HG03039 (cell line): ENCODE measurements at regions not wholly inside any gene's neighbourhood (a gene's known extent, or its start where the extent isn't known, plus 50 kb on each side); places are given as distances from the start of the nearest gene placed in this dataset.
"Not testable (repeated sequence)": the region's sequence is repeated elsewhere in the genome, so short reads cannot be mapped to it uniquely, and the experiment has no call there.

Experiments used
- ATAC-seq: cut with Tn5 transposase; IDR thresholded peaks from one replicate; pipeline ENCODE4 v1.9.1; 2021; ENCODE audit warnings: mild to moderate bottlenecking, moderate library complexity; ENCODE audit not compliant: unreplicated experiment

- no peak for ATAC-seq
These were observed 689.9 kb upstream of the SEMA6D start for GRCh38 chr15:47027322-47027946.

DNA sequence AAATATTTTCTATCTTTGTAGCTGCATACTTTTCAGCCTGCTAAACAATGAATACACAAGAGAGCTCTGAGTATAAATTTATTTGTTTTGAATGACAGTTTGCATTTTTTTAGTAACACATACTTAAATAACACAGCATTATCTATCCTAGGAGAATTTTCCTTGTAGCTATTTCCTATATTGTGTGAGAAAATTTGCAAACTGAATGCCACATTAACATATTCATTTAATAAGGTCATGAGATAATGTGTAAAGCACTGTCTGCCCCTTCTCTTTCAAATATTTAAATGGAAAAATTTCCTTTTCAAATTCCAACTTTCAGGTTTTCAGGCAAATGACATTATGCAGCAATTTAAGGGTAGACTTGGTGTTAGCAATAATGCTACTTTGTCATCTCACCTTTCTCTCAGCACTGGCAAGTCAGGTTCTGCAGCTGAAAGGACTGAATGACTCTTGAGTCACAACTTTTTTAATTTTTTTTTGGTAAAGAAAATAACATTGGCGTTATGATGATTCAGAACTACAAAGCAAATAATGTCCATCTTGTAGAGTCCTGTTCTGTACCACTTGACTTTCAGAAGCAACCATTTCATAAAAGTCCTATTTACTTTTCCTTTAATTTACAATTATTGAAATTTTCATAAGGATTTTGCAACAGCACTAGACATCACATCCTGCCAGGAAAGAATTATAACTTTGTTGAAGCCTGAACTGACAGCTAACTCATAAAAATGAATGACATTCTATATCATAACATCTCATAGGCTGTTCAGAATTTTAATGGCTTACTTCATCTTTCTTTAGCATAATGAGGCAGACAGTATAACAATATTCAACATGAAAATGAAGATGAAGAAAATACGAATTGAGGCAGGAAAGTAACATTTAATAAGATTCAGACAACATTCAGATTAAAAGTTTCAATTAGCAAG is 681.6 kb upstream of the SEMA6D start:
- no peak for ATAC-seq

GRCh38 chr15:47037003-47037402 is 680.3 kb upstream of the SEMA6D start:
- no peak for ATAC-seq

DNA sequence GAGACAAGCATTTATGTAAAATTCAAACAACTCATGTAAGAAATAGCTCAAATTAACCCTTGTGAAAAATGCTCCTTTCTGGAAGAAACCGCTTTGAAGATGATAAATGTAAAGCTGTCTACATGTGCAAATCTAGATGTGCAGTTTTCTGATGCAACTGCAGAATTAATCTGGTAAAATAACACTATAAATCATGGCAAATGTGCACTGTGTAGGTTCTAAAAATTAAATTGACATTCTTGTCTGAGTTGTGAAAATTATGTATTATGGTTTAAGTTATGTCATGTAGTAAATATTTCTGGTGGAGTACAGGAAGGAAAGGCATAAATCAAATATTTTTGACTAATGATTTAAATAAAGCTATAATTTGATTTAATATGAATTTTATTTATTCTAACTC is 678.1 kb upstream of the SEMA6D start:
- no peak for ATAC-seq

GRCh38 chr15:47041301-47041700 is 676.0 kb upstream of the SEMA6D start:
- no peak for ATAC-seq

GRCh38 chr15:47047981-47048380 is 669.3 kb upstream of the SEMA6D start:
- ATAC-seq, result not testable (repeated sequence)

- ATAC-seq, result no peak
These were observed 650.9 kb upstream of the SEMA6D start for GRCh38 chr15:47066392-47066791.

DNA sequence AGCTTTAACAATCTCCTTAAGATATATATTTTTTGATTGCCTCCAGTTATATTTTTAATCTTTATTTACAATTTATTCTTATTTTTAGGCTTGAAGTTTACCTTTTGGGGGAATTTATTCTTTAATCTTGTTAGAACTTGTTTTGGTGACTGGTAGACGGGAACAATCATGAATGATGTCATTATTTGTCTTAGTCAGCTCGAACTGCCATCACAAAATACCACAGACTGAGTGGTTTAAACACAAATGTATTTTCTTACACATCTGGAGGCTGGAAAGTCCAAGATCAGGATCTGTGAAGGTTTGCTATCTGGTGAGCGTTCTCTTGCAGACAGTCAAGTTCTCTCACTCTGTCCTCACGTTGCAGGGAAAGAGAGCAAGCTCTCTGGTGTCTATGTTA is 639.5 kb upstream of the SEMA6D start:
- ATAC-seq, result not testable (repeated sequence)

DNA sequence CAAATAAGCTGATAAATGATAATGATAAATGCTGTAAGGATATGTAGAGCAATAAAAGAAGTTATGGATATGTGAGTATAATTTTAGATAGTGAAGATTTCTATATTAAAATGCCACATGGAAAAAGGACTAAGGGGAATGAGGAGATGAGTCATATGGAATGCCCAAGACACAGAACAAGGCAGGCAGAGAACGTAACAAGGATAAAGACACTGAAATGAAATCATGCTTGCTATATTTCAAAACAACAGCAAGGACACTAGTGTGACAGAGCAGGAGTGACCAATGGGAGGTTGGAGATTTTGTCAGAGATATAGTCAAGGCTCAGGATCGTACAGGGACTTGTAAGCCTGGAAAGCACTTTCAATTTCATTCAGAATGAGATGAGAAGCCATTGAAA is 621.5 kb upstream of the SEMA6D start:
- ATAC-seq, result no peak

- ATAC-seq, result not testable (repeated sequence)
These were observed 618.8 kb upstream of the SEMA6D start for GRCh38 chr15:47098526-47098925.

DNA sequence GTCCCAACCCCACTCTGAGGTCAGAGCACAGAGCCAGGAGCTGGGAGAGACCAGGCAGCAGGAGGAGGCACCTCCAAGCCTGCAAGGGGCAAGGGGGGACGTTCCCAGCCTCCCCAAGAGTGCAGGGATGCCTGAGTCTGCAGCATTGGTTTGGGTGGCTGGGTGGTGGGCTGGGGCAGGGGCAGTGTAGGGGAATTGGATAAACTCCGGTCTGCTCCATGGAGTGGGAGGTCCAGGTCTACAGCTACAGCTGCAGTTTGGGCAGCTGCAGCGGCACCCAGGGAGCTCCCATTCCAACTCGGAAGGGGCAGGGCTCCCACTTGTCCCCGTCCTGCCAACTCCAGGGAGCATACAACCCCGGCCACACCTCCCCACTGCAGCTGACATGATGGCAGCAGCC is 617.5 kb upstream of the SEMA6D start:
- ATAC-seq, result not testable (repeated sequence)

- ATAC-seq, result not testable (repeated sequence)
These were observed 608.5 kb upstream of the SEMA6D start for GRCh38 chr15:47108800-47109199.

- no peak for ATAC-seq
These were observed 600.6 kb upstream of the SEMA6D start for GRCh38 chr15:47116698-47117097.

GRCh38 chr15:47119349-47119748 is 598.0 kb upstream of the SEMA6D start:
- no peak for ATAC-seq

GRCh38 chr15:47124430-47125102 is 592.7 kb upstream of the SEMA6D start:
- ATAC-seq, result no peak

DNA sequence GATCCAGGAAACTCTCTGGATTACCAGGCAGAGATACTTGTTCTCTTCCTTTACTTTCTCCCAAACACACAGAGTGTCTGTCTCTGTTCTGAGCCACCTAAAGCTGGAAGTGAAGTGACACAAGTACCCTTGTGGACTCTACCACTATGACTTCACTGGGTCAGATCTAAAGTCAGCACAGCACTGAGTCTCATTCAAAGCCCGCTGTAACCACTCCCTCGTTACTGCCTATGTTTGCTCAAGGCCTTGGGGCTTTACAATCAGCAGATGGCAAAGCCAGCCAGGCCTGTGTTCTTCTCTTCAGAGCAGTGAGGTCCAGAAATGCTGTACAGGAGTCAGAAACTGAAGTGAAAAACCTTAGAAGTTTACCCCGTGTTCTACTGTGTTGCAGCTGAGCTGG is 588.3 kb upstream of the SEMA6D start:
- ATAC-seq, result no peak

- not testable (repeated sequence) for ATAC-seq
These were observed 585.9 kb upstream of the SEMA6D start for GRCh38 chr15:47131450-47131849.

DNA sequence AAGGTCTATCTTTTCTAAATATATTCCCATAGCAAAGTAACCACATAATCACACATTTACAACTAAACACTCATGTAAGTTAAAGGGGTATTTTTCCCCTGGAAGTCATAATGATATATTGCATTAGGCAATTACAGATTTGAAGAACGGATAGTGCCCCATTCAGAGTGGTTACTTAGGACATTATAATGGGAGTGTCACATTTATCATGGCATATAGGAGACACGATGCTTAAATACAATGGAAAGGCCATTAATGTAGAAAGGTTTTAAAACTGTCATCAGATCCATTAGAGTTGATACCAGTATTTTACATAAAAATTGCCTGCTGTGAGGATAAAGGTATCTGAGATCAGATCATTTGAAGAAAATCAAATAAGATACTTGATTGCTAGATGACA is 582.0 kb upstream of the SEMA6D start:
- ATAC-seq, result no peak

DNA sequence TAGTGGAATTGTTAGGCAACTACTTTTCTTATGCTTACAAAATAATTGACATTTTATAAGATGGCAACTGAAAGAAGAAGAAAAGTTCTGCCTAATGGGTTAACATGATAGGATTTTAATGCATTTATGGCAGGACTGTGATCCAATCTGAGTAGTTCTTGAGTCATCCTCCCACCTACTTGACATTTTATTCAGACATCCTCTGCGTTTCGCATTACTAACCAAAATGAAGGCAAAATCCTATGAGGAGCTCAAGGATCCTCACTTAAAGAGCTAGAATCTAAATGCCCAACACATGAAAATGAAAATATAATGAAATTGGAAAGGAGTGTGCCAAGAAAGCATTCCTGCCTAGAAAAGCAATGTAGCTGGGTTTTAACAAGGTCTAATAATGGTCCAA is 581.1 kb upstream of the SEMA6D start:
- ATAC-seq, result no peak

- ATAC-seq, result no peak
These were observed 577.3 kb upstream of the SEMA6D start for GRCh38 chr15:47139965-47140364.

DNA sequence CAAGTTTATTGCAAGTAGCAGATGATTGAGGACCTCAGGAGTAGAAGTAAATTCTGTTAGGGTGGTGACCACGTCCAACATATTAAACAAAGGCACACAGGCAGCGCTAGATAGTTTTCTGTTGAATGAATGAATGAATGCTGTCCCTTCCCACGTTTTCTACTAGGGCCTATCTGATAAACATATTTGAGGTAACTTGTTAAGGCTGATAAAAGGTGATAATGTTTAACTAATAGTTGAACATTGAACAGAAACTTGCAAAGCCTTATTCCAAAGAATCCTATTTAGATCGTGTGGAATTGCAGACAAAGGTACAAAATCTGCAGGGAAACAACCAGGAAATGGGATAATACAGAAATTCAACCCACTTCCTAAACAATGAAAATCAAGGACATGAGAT is 559.5 kb upstream of the SEMA6D start:
- ATAC-seq, result no peak

- no peak for ATAC-seq
These were observed 558.7 kb upstream of the SEMA6D start for GRCh38 chr15:47158573-47158972.
